Left lung (tissue), 4 donors: ENCODE measurements at regions not wholly inside any gene's neighbourhood (a gene's known extent, or its start where the extent isn't known, plus 50 kb on each side); places are given as distances from the start of the nearest gene placed in this dataset.

ENCODE experiments used
- ATAC-seq: fragments of 200-7000 bp; cut with Tn5 transposase; one replicate; pipeline ENCODE4 v1.9.1; 2020; ENCODE audit warnings: moderate library complexity
- DNase-seq, 4 donors: peaks; one replicate each; pipeline ENCODE4 v3.0.0-alpha.2; 2013 to 2020
- H3K27ac ChIP-seq, 2 donors: fragments of 200-600 bp; sonication (generic) in 1 of 2; one replicate each; pipeline versions ENCODE4 v1.5.0 to v1.8.0; 2020 to 2021
- H3K27me3 ChIP-seq, 2 donors: fragments of 200-600 bp; sonication (generic) in 1 of 2; one replicate each; pipeline versions ENCODE4 v1.5.0 to v1.8.0; 2020 to 2021
- H3K36me3 ChIP-seq, 2 donors: fragments of 200-600 bp; sonication (generic) in 1 of 2; one replicate each; pipeline versions ENCODE4 v1.5.0 to v1.8.0; 2020 to 2021
- H3K4me1 ChIP-seq, 2 donors: fragments of 200-600 bp; one replicate each; pipeline ENCODE4 v1.8.0; 2021
- H3K4me3 ChIP-seq, 2 donors: fragments of 200-600 bp; sonication (generic) in 1 of 2; one replicate each; pipeline versions ENCODE4 v1.5.0 to v1.8.0; 2020 to 2021; ENCODE audit warnings: mild to moderate bottlenecking in 1 of 2
- H3K9me3 ChIP-seq, 2 donors: fragments of 200-600 bp; sonication (generic) in 1 of 2; one replicate each; pipeline versions ENCODE4 v1.5.0 to v1.8.0; 2020 to 2021
- CTCF ChIP-seq, 2 donors: fragments of 200-600 bp; sonication (generic) in 1 of 2; IDR thresholded peaks; one replicate each; pipeline versions ENCODE4 v1.5.0 to v1.8.0; 2021; ENCODE audit warnings: antibody characterized with exemption in 2 of 2
- intact Hi-C, 2 donors: fragments of 100-400 bp; cut with DNase I; formaldehyde crosslinking; loops; one replicate each; pipeline versions ENCODE4 v1.11.2 to v1.14.2; 2022
- donor health status: DM: no; HTN: yes; CAD: no.
- donor health status: DM: no; HTN: no; CAD: no.

GRCh38 chr9:107557236-107557990 lies 67.8 kb upstream of the KLF4 start:
- intact Hi-C loops = no loop called here
- Histone ChIP-seq H3K9me3 (no peaks in the 10 kb centered on the region), H3K27me3 (no peaks in the 10 kb centered on the region), H3K4me3 (no peak overlapping the region), H3K4me1 (no peaks in the 10 kb centered on the region), H3K27ac (no peak overlapping the region), H3K36me3 (no peaks in the 10 kb centered on the region)
- ATAC-seq (no peak), DNase-seq (no peak)
- no peak for TF ChIP-seq CTCF (IDR thresholded peaks at IDR 0.05)

GRCh38 chr9:107554636-107555035 lies 65.1 kb upstream of the KLF4 start:
- H3K4me3 ChIP-seq = no peak overlapping the region
- no peak overlapping the region for H3K27ac ChIP-seq
- intact Hi-C loops = no loop called here
- peak in 2 of 4 donors; percentile 38 to 45 for DNase-seq
- TF ChIP-seq CTCF (IDR thresholded peaks at IDR 0.05) = no peak
- no peaks in the 10 kb centered on the region for H3K9me3 ChIP-seq
- H3K4me1 ChIP-seq = no peaks in the 10 kb centered on the region
- no peaks in the 10 kb centered on the region for H3K36me3 ChIP-seq
- peak; percentile 78 for ATAC-seq
- H3K27me3 ChIP-seq = no peaks in the 10 kb centered on the region

- intact Hi-C loops = no loop called here
- Histone ChIP-seq H3K27ac (peak overlapping the region; percentile 18 to 73), H3K4me3 (peak overlapping the region in 1 of 2 donors; percentile 9)
These were observed 59.0 kb upstream of the KLF4 start for GRCh38 chr9:107548298-107549142.

GRCh38 chr9:107547772-107548297 lies 58.3 kb upstream of the KLF4 start:
- DNase-seq (no peak), ATAC-seq (no peak)
- Histone ChIP-seq H3K4me1 (peaks cover 0 to 18% of the 10 kb centered on the region in 2 donors), H3K9me3 (no peaks in the 10 kb centered on the region), H3K36me3 (no peaks in the 10 kb centered on the region), H3K27ac (peak overlapping the region in 1 of 2 donors; percentile 73), H3K4me3 (no peak overlapping the region), H3K27me3 (no peaks in the 10 kb centered on the region)
- intact Hi-C loops = no loop called here
- TF ChIP-seq CTCF (IDR thresholded peaks at IDR 0.05) = no peak

More at GRCh38 chr9:107548298-107549142, 59.0 kb upstream of the KLF4 start:
- no peaks in the 10 kb centered on the region for H3K36me3 ChIP-seq
- peaks cover 0 to 18% of the 10 kb centered on the region in 2 donors for H3K4me1 ChIP-seq
- DNase-seq (peak in 1 of 4 donors; percentile 58), ATAC-seq (peak; percentile 75)
- no peaks in the 10 kb centered on the region for H3K9me3 ChIP-seq
- TF ChIP-seq CTCF (IDR thresholded peaks at IDR 0.05) = no peak
- H3K27me3 ChIP-seq = no peaks in the 10 kb centered on the region

- intact Hi-C loops = no loop called here
- TF ChIP-seq CTCF (IDR thresholded peaks at IDR 0.05) = no peak
- H3K4me1 ChIP-seq = peaks cover 0 to 18% of the 10 kb centered on the region in 2 donors
These were observed 57.7 kb upstream of the KLF4 start for GRCh38 chr9:107547303-107547702.

More at GRCh38 chr9:107547303-107547702, 57.7 kb upstream of the KLF4 start:
- Histone ChIP-seq H3K27me3 (no peaks in the 10 kb centered on the region), H3K27ac (no peak overlapping the region), H3K9me3 (no peaks in the 10 kb centered on the region), H3K36me3 (no peaks in the 10 kb centered on the region), H3K4me3 (no peak overlapping the region)
- no peak for ATAC-seq
- DNase-seq = no peak
